ENCODE measurements at regions not wholly inside any gene's neighbourhood (a gene's known extent, or its start where the extent isn't known, plus 50 kb on each side); places are given as distances from the start of the nearest gene placed in this dataset.

- Histone ChIP-seq H4K20me1 (ENCODE audit: insufficient read depth, low read length) (no peaks in the 10 kb centered on the region), H3K9me2 (ENCODE audit: low read depth, low read length) (no peaks in the 10 kb centered on the region), H3K9me3 (ENCODE audit: low read length) (no peaks in the 10 kb centered on the region), H3K4me1 (ENCODE audit: insufficient read depth, low read length, severe bottlenecking) (no peaks in the 10 kb centered on the region), H3K79me2 (ENCODE audit: insufficient read depth, low read length) (no peaks in the 10 kb centered on the region), H3K9ac (ENCODE audit: low read length) (no peak overlapping the region), H3K4me2 (ENCODE audit: low read length) (no peak overlapping the region), H2AFZ (ENCODE audit: low read length) (no peak overlapping the region), H3K4me3 (ENCODE audit: low read depth, low read length, poor library complexity, severe bottlenecking) (no peak overlapping the region), H3K27me3 (ENCODE audit: insufficient read depth, low read length) (no peaks in the 10 kb centered on the region), H3K36me3 (ENCODE audit: insufficient read depth, low read length) (no peaks in the 10 kb centered on the region), H3K27ac (ENCODE audit: low read depth, low read length, poor library complexity, severe bottlenecking) (no peak overlapping the region), H3F3A (ENCODE audit: insufficient read depth, low read length) (no peaks in the 10 kb centered on the region)
- TF ChIP-seq CTCF (IDR thresholded peaks at IDR 0.05; ENCODE audit: low read length) (no peak), EZH2 (IDR thresholded peaks at IDR 0.05; ENCODE audit: borderline replicate concordance, low read length) (no peak)
Observed at GRCh38 chr6:167769408-167770190, 57.1 kb upstream of the AFDN start.

GRCh38 chr6:167770291-167770955 lies 56.3 kb upstream of the AFDN start:
- H3K9me3 ChIP-seq (ENCODE audit: low read length), result no peaks in the 10 kb centered on the region
- no peaks in the 10 kb centered on the region for H3K36me3 ChIP-seq (ENCODE audit: insufficient read depth, low read length)
- H2AFZ ChIP-seq (ENCODE audit: low read length), result no peak overlapping the region
- H3K9ac ChIP-seq (ENCODE audit: low read length), result no peak overlapping the region
- H3K79me2 ChIP-seq (ENCODE audit: insufficient read depth, low read length), result no peaks in the 10 kb centered on the region
- H3K27me3 ChIP-seq (ENCODE audit: insufficient read depth, low read length), result no peaks in the 10 kb centered on the region
- no peaks in the 10 kb centered on the region for H3F3A ChIP-seq (ENCODE audit: insufficient read depth, low read length)
- no peak overlapping the region for H3K4me2 ChIP-seq (ENCODE audit: low read length)
- no peak overlapping the region for H3K27ac ChIP-seq (ENCODE audit: low read depth, low read length, poor library complexity, severe bottlenecking)
- no peak overlapping the region for H3K4me3 ChIP-seq (ENCODE audit: low read depth, low read length, poor library complexity, severe bottlenecking)
- no peaks in the 10 kb centered on the region for H4K20me1 ChIP-seq (ENCODE audit: insufficient read depth, low read length)
- TF ChIP-seq CTCF (IDR thresholded peaks at IDR 0.05; ENCODE audit: low read length) (no peak), EZH2 (IDR thresholded peaks at IDR 0.05; ENCODE audit: borderline replicate concordance, low read length) (no peak)
- H3K9me2 ChIP-seq (ENCODE audit: low read depth, low read length), result no peaks in the 10 kb centered on the region
- no peaks in the 10 kb centered on the region for H3K4me1 ChIP-seq (ENCODE audit: insufficient read depth, low read length, severe bottlenecking)

GRCh38 chr6:167774881-167775280 lies 51.8 kb upstream of the AFDN start:
- H2AFZ ChIP-seq (ENCODE audit: low read length), result no peak overlapping the region
- no peak overlapping the region for H3K4me2 ChIP-seq (ENCODE audit: low read length)
- no peak overlapping the region for H3K4me3 ChIP-seq (ENCODE audit: low read depth, low read length, poor library complexity, severe bottlenecking)
- H3K27ac ChIP-seq (ENCODE audit: low read depth, low read length, poor library complexity, severe bottlenecking), result no peak overlapping the region
- H3K9me3 ChIP-seq (ENCODE audit: low read length), result no peaks in the 10 kb centered on the region
- H4K20me1 ChIP-seq (ENCODE audit: insufficient read depth, low read length), result no peaks in the 10 kb centered on the region
- no peaks in the 10 kb centered on the region for H3K36me3 ChIP-seq (ENCODE audit: insufficient read depth, low read length)
- no peak overlapping the region for H3K9ac ChIP-seq (ENCODE audit: low read length)
- no peaks in the 10 kb centered on the region for H3K79me2 ChIP-seq (ENCODE audit: insufficient read depth, low read length)
- TF ChIP-seq CTCF (IDR thresholded peaks at IDR 0.05; ENCODE audit: low read length) (no peak), EZH2 (IDR thresholded peaks at IDR 0.05; ENCODE audit: borderline replicate concordance, low read length) (no peak)
- H3K4me1 ChIP-seq (ENCODE audit: insufficient read depth, low read length, severe bottlenecking), result no peaks in the 10 kb centered on the region
- no peaks in the 10 kb centered on the region for H3K27me3 ChIP-seq (ENCODE audit: insufficient read depth, low read length)
- H3K9me2 ChIP-seq (ENCODE audit: low read depth, low read length), result no peaks in the 10 kb centered on the region
- no peaks in the 10 kb centered on the region for H3F3A ChIP-seq (ENCODE audit: insufficient read depth, low read length)

Data from OCI-LY1 (cell line).